GM12878 (cell line): ENCODE measurements at regions not wholly inside any gene's neighbourhood (a gene's known extent, or its start where the extent isn't known, plus 50 kb on each side); places are given as distances from the start of the nearest gene placed in this dataset.

Experiments used
- BCL11A ChIP-seq: IDR thresholded peaks from 2 replicates; pipeline ENCODE4 v1.6.1; 2011; ENCODE audit warnings: low read depth, low read length
- CHD4 ChIP-seq: fragments of 200-600 bp; sonication (generic); IDR thresholded peaks from 2 replicates; pipeline ENCODE4 v1.6.1; 2016; ENCODE audit warnings: mild to moderate bottlenecking
- HDAC6 ChIP-seq: fragments of 200-600 bp; sonication (generic); IDR thresholded peaks from one replicate; pipeline ENCODE4 v1.8.0; 2017; ENCODE audit warnings: antibody characterized with exemption; ENCODE audit not compliant: unreplicated experiment
- POLR2A ChIP-seq: IDR thresholded peaks from 2 replicates; pipeline ENCODE4 v1.6.1; 2011; ENCODE audit warnings: low read depth, mild to moderate bottlenecking, low read length
- SP1 ChIP-seq: IDR thresholded peaks from one replicate; pipeline ENCODE4 v1.6.1; 2011; ENCODE audit warnings: low read depth, low read length
- YY1 ChIP-seq: IDR thresholded peaks from 2 replicates; pipeline ENCODE4 v1.6.1; 2011; ENCODE audit warnings: low read depth, mild to moderate bottlenecking, low read length
- TF ChIP-seq, protein P1 (sequence below): fragments of 450-650 bp; IDR thresholded peaks from 2 replicates; pipeline ENCODE4 v1.6.1; 2016; ENCODE audit warnings: mild to moderate bottlenecking
- TF ChIP-seq, protein P2 (sequence below), 3 experiments: IDR thresholded peaks in 2 of 3; conservative IDR thresholded peaks in 1 of 3; 2 replicates each; pipeline ENCODE4 v1.5.1; 2011; ENCODE audit warnings: low read depth in 3 of 3, low read length in 3 of 3, mild to moderate bottlenecking in 3 of 3, control low read depth in 2 of 3, moderate library complexity in 2 of 3, inconsistent platforms in 1 of 3, mixed read lengths in 1 of 3; ENCODE audit not compliant: control insufficient read depth in 2 of 3, insufficient read depth in 1 of 3; ENCODE audit errors: extremely low read depth in 1 of 3

DNA sequence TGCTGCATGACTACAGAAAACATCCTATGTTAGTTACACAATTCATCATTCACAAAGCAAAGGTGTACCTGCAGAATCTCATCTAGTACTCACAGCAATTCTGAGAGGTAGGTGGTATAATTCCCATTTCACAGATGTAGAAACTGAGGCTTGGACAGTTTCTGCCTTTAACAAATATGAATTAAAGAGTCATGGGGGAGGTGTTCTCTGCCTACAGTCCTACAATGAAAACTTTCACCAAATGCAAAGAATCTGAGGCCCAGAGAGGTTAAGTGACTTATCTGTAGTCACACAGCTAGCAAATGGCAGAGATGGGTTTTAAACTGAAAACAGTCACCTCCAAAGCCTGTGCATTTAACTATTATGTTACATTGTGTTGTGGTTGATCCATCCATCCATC lies 171.6 kb upstream of the WSCD2 start:
- no peak for TF ChIP-seq YY1
- no peak for TF ChIP-seq HDAC6
- TF ChIP-seq, protein P1, sequence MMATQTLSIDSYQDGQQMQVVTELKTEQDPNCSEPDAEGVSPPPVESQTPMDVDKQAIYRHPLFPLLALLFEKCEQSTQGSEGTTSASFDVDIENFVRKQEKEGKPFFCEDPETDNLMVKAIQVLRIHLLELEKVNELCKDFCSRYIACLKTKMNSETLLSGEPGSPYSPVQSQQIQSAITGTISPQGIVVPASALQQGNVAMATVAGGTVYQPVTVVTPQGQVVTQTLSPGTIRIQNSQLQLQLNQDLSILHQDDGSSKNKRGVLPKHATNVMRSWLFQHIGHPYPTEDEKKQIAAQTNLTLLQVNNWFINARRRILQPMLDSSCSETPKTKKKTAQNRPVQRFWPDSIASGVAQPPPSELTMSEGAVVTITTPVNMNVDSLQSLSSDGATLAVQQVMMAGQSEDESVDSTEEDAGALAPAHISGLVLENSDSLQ, result no peak
- TF ChIP-seq BCL11A, result no peak
- no peak for TF ChIP-seq SP1
- TF ChIP-seq CHD4, result no peak
- TF ChIP-seq POLR2A, result no peak
- TF ChIP-seq, protein P2, sequence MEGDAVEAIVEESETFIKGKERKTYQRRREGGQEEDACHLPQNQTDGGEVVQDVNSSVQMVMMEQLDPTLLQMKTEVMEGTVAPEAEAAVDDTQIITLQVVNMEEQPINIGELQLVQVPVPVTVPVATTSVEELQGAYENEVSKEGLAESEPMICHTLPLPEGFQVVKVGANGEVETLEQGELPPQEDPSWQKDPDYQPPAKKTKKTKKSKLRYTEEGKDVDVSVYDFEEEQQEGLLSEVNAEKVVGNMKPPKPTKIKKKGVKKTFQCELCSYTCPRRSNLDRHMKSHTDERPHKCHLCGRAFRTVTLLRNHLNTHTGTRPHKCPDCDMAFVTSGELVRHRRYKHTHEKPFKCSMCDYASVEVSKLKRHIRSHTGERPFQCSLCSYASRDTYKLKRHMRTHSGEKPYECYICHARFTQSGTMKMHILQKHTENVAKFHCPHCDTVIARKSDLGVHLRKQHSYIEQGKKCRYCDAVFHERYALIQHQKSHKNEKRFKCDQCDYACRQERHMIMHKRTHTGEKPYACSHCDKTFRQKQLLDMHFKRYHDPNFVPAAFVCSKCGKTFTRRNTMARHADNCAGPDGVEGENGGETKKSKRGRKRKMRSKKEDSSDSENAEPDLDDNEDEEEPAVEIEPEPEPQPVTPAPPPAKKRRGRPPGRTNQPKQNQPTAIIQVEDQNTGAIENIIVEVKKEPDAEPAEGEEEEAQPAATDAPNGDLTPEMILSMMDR (IDR thresholded peaks at IDR 0.05 in 2 of 3, conservative IDR thresholded peaks at IDR 0.05 in 1 of 3; ENCODE audit: control insufficient read depth in 2 of 3, extremely low read depth in 1 of 3, insufficient read depth in 1 of 3, low read depth in 3 of 3, low read length in 3 of 3), result no peak
